Left ventricle myocardium inferior (tissue), 1 donor: ENCODE measurements at regions not wholly inside any gene's neighbourhood (a gene's known extent, or its start where the extent isn't known, plus 50 kb on each side); places are given as distances from the start of the nearest gene placed in this dataset.
"Not testable (repeated sequence)": the region's sequence is repeated elsewhere in the genome, so short reads cannot be mapped to it uniquely, and the experiment has no call there.

Experiments
- DNase-seq: peaks from one replicate; pipeline ENCODE4 v3.0.0-alpha.2; 2020
- H3K27ac ChIP-seq: fragments of 200-600 bp; replicated peaks from 2 replicates; pipeline ENCODE4 v1.8.0; 2021
- H3K27me3 ChIP-seq: fragments of 200-600 bp; 2 replicates; pipeline ENCODE4 v1.8.0; 2021; ENCODE audit warnings: low read depth
- H3K36me3 ChIP-seq: fragments of 200-600 bp; 2 replicates; pipeline ENCODE4 v1.8.0; 2021
- H3K4me1 ChIP-seq: fragments of 200-600 bp; 2 replicates; pipeline ENCODE4 v1.8.0; 2021
- H3K4me3 ChIP-seq: fragments of 200-600 bp; 2 replicates; pipeline ENCODE4 v1.8.0; 2021; ENCODE audit warnings: mild to moderate bottlenecking, moderate library complexity
- H3K9me3 ChIP-seq: fragments of 200-600 bp; replicated peaks from 2 replicates; pipeline ENCODE4 v1.8.0; 2021
- intact Hi-C: fragments of 100-400 bp; cut with micrococcal nuclease; formaldehyde crosslinking; loops from one replicate; pipeline ENCODE4 v1.11.0; 2022
- TF ChIP-seq, protein P1 (sequence below): fragments of 200-600 bp; IDR thresholded peaks from 2 replicates; pipeline ENCODE4 v1.8.0; 2021; ENCODE audit warnings: antibody characterized with exemption, mild to moderate bottlenecking, borderline replicate concordance
- donor health status: DM: no; HTN: yes; CAD: no; lungs with severe emphysema.

DNA sequence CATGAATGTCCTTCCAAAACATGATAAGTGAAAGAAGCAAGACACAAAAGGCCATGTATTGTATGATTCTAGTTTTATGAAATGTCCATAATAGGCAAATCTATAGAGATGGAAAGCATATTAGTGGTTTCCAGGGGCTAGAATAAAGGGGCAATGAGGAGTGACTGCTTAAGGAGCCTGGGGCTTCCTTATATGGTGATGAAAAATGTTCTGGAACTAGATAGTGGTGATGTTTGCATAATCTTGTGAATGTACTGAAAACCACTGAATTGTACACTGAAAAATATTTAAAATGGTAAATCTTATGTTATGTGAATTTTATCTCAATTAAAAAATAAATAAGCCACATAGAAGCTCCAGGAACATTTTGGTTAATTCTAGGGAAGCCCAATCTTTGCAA lies 144.4 kb upstream of the ANKRD55 start:
- H3K9me3 ChIP-seq: peaks cover 15% of the 10 kb centered on the region
- no peak overlapping the region for H3K4me3 ChIP-seq
- H3K27me3 ChIP-seq: no peaks in the 10 kb centered on the region
- no peak overlapping the region for H3K27ac ChIP-seq
- H3K36me3 ChIP-seq: no peaks in the 10 kb centered on the region
- no peak for DNase-seq
- TF ChIP-seq, protein P1, sequence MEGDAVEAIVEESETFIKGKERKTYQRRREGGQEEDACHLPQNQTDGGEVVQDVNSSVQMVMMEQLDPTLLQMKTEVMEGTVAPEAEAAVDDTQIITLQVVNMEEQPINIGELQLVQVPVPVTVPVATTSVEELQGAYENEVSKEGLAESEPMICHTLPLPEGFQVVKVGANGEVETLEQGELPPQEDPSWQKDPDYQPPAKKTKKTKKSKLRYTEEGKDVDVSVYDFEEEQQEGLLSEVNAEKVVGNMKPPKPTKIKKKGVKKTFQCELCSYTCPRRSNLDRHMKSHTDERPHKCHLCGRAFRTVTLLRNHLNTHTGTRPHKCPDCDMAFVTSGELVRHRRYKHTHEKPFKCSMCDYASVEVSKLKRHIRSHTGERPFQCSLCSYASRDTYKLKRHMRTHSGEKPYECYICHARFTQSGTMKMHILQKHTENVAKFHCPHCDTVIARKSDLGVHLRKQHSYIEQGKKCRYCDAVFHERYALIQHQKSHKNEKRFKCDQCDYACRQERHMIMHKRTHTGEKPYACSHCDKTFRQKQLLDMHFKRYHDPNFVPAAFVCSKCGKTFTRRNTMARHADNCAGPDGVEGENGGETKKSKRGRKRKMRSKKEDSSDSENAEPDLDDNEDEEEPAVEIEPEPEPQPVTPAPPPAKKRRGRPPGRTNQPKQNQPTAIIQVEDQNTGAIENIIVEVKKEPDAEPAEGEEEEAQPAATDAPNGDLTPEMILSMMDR: no peak
- intact Hi-C loops: no loop called here
- peaks cover 6% of the 10 kb centered on the region for H3K4me1 ChIP-seq

DNA sequence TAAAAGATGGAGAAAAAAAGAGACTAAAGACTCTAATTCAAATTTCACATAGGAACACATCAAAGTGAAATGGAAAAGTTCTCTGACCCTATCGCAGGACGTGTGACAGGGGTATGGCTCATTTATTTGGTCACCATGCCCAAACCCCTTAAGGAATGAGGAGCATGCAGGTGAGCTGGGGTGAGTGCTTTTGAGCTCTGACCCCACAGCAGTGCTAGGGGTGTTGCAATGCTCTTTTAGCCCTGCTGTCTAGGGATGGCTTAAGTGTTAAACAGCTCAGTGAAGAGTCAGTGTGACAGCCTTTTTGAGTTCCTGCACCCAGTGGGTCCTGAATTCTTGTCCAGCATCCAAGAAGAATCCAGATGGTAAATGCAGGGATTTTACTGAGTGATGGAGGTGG lies 143.0 kb upstream of the ANKRD55 start:
- intact Hi-C loops: no loop called here
- no peak for DNase-seq
- no peak overlapping the region for H3K27ac ChIP-seq
- no peak overlapping the region for H3K4me3 ChIP-seq
- H3K27me3 ChIP-seq: no peaks in the 10 kb centered on the region
- TF ChIP-seq, protein P1: no peak
- H3K36me3 ChIP-seq: no peaks in the 10 kb centered on the region
- peaks cover 15% of the 10 kb centered on the region for H3K9me3 ChIP-seq
- peaks cover 6% of the 10 kb centered on the region for H3K4me1 ChIP-seq

DNA sequence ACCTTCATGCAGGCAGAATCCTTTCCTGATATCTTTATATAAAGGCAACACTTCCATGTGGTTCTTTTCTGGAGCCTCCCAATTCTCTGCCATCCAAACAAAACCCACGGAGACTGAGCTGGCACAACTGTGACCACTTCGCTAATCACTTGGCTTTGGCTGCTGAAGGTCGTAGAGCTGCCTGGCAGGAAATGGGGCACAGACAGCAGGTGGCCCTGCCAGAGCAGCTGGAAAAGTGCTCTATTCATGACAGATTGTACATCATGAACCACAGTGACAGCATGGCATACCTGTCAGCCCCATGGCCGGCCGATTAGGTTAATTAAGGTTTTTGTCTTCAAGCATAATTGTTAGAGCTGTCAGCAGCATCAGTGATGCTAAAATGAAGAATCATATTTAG lies 141.9 kb upstream of the ANKRD55 start:
- H3K36me3 ChIP-seq: no peaks in the 10 kb centered on the region
- H3K4me3 ChIP-seq: no peak overlapping the region
- TF ChIP-seq, protein P1: no peak
- H3K27me3 ChIP-seq: no peaks in the 10 kb centered on the region
- peak; percentile 47 for DNase-seq
- H3K4me1 ChIP-seq: peaks cover 6% of the 10 kb centered on the region
- peaks cover 15% of the 10 kb centered on the region for H3K9me3 ChIP-seq
- intact Hi-C loops: no loop called here
- peak overlapping the region; percentile 54 for H3K27ac ChIP-seq

DNA sequence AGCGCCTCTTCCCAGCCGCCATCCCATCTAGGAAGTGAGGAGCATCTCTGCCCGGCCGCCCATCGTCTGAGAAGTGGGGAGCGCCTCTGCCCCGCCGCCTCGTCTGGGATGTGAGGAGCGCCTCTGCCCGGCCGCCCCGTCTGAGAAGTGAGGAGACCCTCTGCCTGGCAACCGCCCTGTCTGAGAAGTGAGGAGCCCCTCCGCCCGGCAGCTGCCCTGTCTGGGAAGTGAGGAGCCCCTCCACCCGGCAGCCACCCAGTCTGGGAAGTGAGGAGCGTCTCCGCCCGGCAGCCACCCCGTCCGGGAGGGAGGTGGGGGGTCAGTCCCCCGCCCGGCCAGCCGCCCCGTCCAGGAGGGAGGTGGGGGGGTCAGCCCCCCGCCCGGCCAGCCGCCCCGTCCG lies 139.4 kb upstream of the ANKRD55 start:
- peaks cover 15% of the 10 kb centered on the region for H3K9me3 ChIP-seq
- H3K27me3 ChIP-seq, DNase-seq, intact Hi-C loops, H3K36me3 ChIP-seq, H3K4me1 ChIP-seq, H3K4me3 ChIP-seq, H3K27ac ChIP-seq: not testable (repeated sequence)

DNA sequence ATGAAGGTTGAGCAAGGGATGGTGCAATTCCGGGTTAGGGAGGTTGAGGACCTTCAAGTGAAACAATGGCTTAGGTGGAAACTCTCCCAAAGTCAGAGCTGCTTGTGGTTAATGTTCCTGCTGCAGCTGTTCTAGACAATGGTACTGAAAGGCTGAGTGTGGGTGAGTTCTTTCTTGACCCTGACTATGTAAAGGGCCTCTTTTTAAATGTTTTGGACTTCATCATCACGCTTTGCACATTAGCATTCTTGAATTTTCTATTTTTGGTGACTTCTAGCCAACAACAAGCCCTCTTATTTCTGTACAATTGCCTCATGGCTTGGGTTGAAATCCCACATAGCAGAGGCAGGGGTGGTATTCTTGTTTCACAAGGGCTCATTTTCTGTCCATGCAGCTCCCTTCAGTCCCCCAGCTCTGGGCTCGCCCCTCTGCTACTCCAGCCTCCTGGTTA lies 136.3 kb upstream of the ANKRD55 start:
- Histone ChIP-seq H3K27me3 (no peaks in the 10 kb centered on the region), H3K4me1 (no peaks in the 10 kb centered on the region), H3K9me3 (no peaks in the 10 kb centered on the region), H3K4me3 (no peak overlapping the region), H3K36me3 (no peaks in the 10 kb centered on the region), H3K27ac (no peak overlapping the region)
- DNase-seq: no peak
- TF ChIP-seq, protein P1: no peak
- intact Hi-C loops: no loop called here

DNA sequence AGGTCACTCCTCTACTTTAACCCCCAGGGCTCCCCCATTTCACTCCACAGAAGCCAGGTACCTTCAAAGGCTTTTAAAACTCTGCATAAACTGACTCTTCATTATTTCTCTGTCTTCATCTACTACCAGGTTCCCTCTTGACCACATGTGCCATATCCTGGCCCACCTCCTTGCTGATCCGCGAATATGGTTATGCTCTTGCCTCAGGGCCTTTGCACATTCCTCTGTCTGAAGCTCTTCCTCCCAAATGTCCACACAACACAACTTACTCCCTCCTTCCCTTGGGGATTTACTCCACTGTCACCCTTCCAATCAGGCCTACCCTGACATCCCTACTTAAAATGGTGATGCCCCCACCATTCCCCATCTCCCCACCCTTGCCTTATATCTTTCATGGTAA lies 134.6 kb upstream of the ANKRD55 start:
- DNase-seq: no peak
- Histone ChIP-seq H3K36me3 (no peaks in the 10 kb centered on the region), H3K4me1 (no peaks in the 10 kb centered on the region), H3K27ac (no peak overlapping the region), H3K27me3 (no peaks in the 10 kb centered on the region), H3K4me3 (no peak overlapping the region), H3K9me3 (no peaks in the 10 kb centered on the region)
- intact Hi-C loops: no loop called here
- TF ChIP-seq, protein P1: no peak
